ENCODE measurements at regions not wholly inside any gene's neighbourhood (a gene's known extent, or its start where the extent isn't known, plus 50 kb on each side); places are given as distances from the start of the nearest gene placed in this dataset.
"Not testable (repeated sequence)": the region's sequence is repeated elsewhere in the genome, so short reads cannot be mapped to it uniquely, and the experiment has no call there.

DNA sequence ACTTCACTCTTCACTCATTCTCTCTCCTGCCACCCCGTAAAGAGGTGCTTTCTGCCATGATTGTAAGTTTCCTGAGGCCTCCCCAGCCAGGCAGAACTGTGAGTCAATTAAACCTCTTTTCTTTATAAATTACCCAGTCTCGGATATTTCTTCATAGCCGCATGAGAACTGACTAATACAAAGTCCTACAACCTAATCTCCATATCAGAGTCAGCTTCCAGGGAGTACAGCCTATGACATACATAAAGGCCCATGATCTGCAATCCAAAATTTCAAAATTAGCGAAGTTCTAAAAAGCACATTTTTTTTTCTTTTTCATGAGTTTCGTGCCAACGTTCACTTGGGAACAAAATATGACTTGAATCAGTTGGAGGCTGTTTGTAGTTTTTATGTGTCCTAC is 256.9 kb upstream of the DUSP10 start:
- TF ChIP-seq POLR2A (IDR thresholded peaks at IDR 0.05) (no peak), POLR2AphosphoS5 (IDR thresholded peaks at IDR 0.05) (no peak)
- TF ChIP-seq, protein P1, sequence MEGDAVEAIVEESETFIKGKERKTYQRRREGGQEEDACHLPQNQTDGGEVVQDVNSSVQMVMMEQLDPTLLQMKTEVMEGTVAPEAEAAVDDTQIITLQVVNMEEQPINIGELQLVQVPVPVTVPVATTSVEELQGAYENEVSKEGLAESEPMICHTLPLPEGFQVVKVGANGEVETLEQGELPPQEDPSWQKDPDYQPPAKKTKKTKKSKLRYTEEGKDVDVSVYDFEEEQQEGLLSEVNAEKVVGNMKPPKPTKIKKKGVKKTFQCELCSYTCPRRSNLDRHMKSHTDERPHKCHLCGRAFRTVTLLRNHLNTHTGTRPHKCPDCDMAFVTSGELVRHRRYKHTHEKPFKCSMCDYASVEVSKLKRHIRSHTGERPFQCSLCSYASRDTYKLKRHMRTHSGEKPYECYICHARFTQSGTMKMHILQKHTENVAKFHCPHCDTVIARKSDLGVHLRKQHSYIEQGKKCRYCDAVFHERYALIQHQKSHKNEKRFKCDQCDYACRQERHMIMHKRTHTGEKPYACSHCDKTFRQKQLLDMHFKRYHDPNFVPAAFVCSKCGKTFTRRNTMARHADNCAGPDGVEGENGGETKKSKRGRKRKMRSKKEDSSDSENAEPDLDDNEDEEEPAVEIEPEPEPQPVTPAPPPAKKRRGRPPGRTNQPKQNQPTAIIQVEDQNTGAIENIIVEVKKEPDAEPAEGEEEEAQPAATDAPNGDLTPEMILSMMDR (IDR thresholded peaks at IDR 0.05), result no peak
- DNase-seq (ENCODE audit: low spot score), result no peak
- no peaks in the 10 kb centered on the region for H3K9me3 ChIP-seq
- no peaks in the 10 kb centered on the region for H3K27me3 ChIP-seq (replicated peaks; ENCODE audit: insufficient read depth)
- WGBS, result 71% methylated on average over 6 of the region's 6 CpGs
- H3K4me1 ChIP-seq (replicated peaks), result no peaks in the 10 kb centered on the region
- no peaks in the 10 kb centered on the region for H3K36me3 ChIP-seq
- intact Hi-C loops (cut with DNase I), result no loop called here
- H3K27ac ChIP-seq, result no peak overlapping the region
- no peak overlapping the region for H3K4me3 ChIP-seq

GRCh38 chr1:221998186-221998612 is 256.3 kb upstream of the DUSP10 start:
- 53% methylated on average over 2 of the region's 2 CpGs for WGBS
- H3K4me1 ChIP-seq (replicated peaks), result no peaks in the 10 kb centered on the region
- intact Hi-C loops (cut with DNase I), result no loop called here
- TF ChIP-seq, protein P1 (IDR thresholded peaks at IDR 0.05), result no peak
- TF ChIP-seq POLR2AphosphoS5 (IDR thresholded peaks at IDR 0.05) (no peak), POLR2A (IDR thresholded peaks at IDR 0.05) (no peak)
- no peaks in the 10 kb centered on the region for H3K9me3 ChIP-seq
- H3K4me3 ChIP-seq, result no peak overlapping the region
- no peak overlapping the region for H3K27ac ChIP-seq
- DNase-seq (ENCODE audit: low spot score), result no peak
- H3K27me3 ChIP-seq (replicated peaks; ENCODE audit: insufficient read depth), result no peaks in the 10 kb centered on the region
- H3K36me3 ChIP-seq, result no peaks in the 10 kb centered on the region

- H3K27me3 ChIP-seq (replicated peaks; ENCODE audit: insufficient read depth); H3K9me3 ChIP-seq; H3K4me3 ChIP-seq; H3K4me1 ChIP-seq (replicated peaks); H3K36me3 ChIP-seq; DNase-seq (ENCODE audit: low spot score); H3K27ac ChIP-seq; intact Hi-C loops (cut with DNase I): not testable (repeated sequence)
- 61% methylated on average over 1 of the region's 1 CpG for WGBS
These were observed 255.1 kb upstream of the DUSP10 start for GRCh38 chr1:221997012-221997411.

DNA sequence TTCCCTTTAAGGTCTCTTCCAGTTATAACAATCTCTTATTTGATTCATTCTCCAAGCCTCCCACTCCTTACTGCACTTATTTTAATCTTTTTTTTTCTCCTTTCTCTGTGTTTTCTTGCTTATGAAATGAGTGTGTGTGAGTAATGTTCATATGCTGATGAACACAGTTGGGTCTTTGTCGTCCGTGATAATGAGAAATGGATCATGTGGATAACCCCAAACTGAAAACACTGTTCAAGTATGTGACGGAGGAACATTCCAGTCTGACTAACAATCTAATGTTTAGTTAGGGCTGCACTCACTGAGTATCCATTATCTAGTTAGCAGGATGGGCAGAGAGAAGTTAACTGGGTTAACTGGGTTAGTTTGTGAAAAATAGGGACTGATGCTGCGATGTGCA is 253.1 kb upstream of the DUSP10 start:
- H3K36me3 ChIP-seq, result no peaks in the 10 kb centered on the region
- no peaks in the 10 kb centered on the region for H3K4me1 ChIP-seq (replicated peaks)
- H3K27ac ChIP-seq, result no peak overlapping the region
- intact Hi-C loops (cut with DNase I), result no loop called here
- no peak for DNase-seq (ENCODE audit: low spot score)
- H3K27me3 ChIP-seq (replicated peaks; ENCODE audit: insufficient read depth), result no peaks in the 10 kb centered on the region
- TF ChIP-seq POLR2A (IDR thresholded peaks at IDR 0.05) (no peak), POLR2AphosphoS5 (IDR thresholded peaks at IDR 0.05) (no peak)
- TF ChIP-seq, protein P1 (IDR thresholded peaks at IDR 0.05), result no peak
- 52% methylated on average over 4 of the region's 4 CpGs for WGBS
- no peak overlapping the region for H3K4me3 ChIP-seq
- H3K9me3 ChIP-seq, result no peaks in the 10 kb centered on the region

GRCh38 chr1:221994274-221994698 is 252.4 kb upstream of the DUSP10 start:
- no peaks in the 10 kb centered on the region for H3K9me3 ChIP-seq
- H3K36me3 ChIP-seq, result no peaks in the 10 kb centered on the region
- TF ChIP-seq POLR2AphosphoS5 (IDR thresholded peaks at IDR 0.05) (no peak), POLR2A (IDR thresholded peaks at IDR 0.05) (no peak)
- TF ChIP-seq, protein P1 (IDR thresholded peaks at IDR 0.05), result no peak
- no peaks in the 10 kb centered on the region for H3K4me1 ChIP-seq (replicated peaks)
- H3K27me3 ChIP-seq (replicated peaks; ENCODE audit: insufficient read depth), result no peaks in the 10 kb centered on the region
- H3K27ac ChIP-seq, result no peak overlapping the region
- intact Hi-C loops (cut with DNase I), result no loop called here
- DNase-seq (ENCODE audit: low spot score), result no peak
- no peak overlapping the region for H3K4me3 ChIP-seq

All from prostate gland (tissue), 2 donors.